ENCODE measurements at regions not wholly inside any gene's neighbourhood (a gene's known extent, or its start where the extent isn't known, plus 50 kb on each side); places are given as distances from the start of the nearest gene placed in this dataset.
"Not testable (repeated sequence)": the region's sequence is repeated elsewhere in the genome, so short reads cannot be mapped to it uniquely, and the experiment has no call there.

- not testable (repeated sequence) for TF ChIP-seq CTCF (IDR thresholded peaks at IDR 0.05; ENCODE audit: low read depth, low read length, poor library complexity, severe bottlenecking); EZH2phosphoT487 (IDR thresholded peaks at IDR 0.05; ENCODE audit: borderline replicate concordance, low read length)
Observed at GRCh38 chr3:74830845-74831244, 216.4 kb upstream of the CNTN3 start.

Data from DOHH2 (cell line).